Glomerular visceral epithelial cell (primary cell): ENCODE measurements at regions not wholly inside any gene's neighbourhood (a gene's known extent, or its start where the extent isn't known, plus 50 kb on each side); places are given as distances from the start of the nearest gene placed in this dataset.

Source experiments
- DNase-seq: peaks from one replicate; pipeline ENCODE4 v3.0.0-alpha.2; 2016; ENCODE audit errors: extremely low spot score

GRCh38 chr12:111174961-111175345 is 193.9 kb downstream of the PHETA1 start:
- DNase-seq = no peak

GRCh38 chr12:111174251-111174960 is 194.5 kb downstream of the PHETA1 start:
- DNase-seq = no peak

GRCh38 chr12:111173836-111174235 is 195.1 kb downstream of the PHETA1 start:
- DNase-seq = no peak

GRCh38 chr12:111173391-111173790 is 195.5 kb downstream of the PHETA1 start:
- no peak for DNase-seq

GRCh38 chr12:111172786-111173185 is 196.1 kb downstream of the PHETA1 start:
- no peak for DNase-seq

GRCh38 chr12:111171832-111172231 is 197.1 kb downstream of the PHETA1 start:
- no peak for DNase-seq

GRCh38 chr12:111171345-111171744 is 197.6 kb downstream of the PHETA1 start:
- DNase-seq = no peak

- DNase-seq = no peak
These were observed 198.4 kb downstream of the PHETA1 start for GRCh38 chr12:111170543-111170942.

- no peak for DNase-seq
These were observed 199.4 kb downstream of the PHETA1 start for GRCh38 chr12:111169456-111169855.

- DNase-seq = no peak
These were observed 199.9 kb downstream of the PHETA1 start for GRCh38 chr12:111169032-111169431.

GRCh38 chr12:111168009-111168900 is 200.6 kb downstream of the PHETA1 start:
- no peak for DNase-seq

- DNase-seq = no peak
These were observed 201.9 kb downstream of the PHETA1 start for GRCh38 chr12:111166779-111167540.

GRCh38 chr12:111164833-111165525 is 203.9 kb downstream of the PHETA1 start:
- no peak for DNase-seq

- DNase-seq = no peak
These were observed 205.5 kb downstream of the PHETA1 start for GRCh38 chr12:111163422-111163821.

- DNase-seq = no peak
These were observed 207.0 kb downstream of the PHETA1 start for GRCh38 chr12:111161898-111162297.

GRCh38 chr12:111160350-111161241 is 208.3 kb downstream of the PHETA1 start:
- DNase-seq = no peak

GRCh38 chr12:111158992-111159391 is 209.9 kb downstream of the PHETA1 start:
- DNase-seq = no peak

- no peak for DNase-seq
These were observed 211.4 kb downstream of the PHETA1 start for GRCh38 chr12:111157486-111157885.

- no peak for DNase-seq
These were observed 212.6 kb downstream of the PHETA1 start for GRCh38 chr12:111156304-111156703.

- no peak for DNase-seq
These were observed 213.4 kb downstream of the PHETA1 start for GRCh38 chr12:111155521-111155920.

GRCh38 chr12:111155020-111155419 is 213.9 kb downstream of the PHETA1 start:
- DNase-seq = no peak
